ENCODE measurements at regions not wholly inside any gene's neighbourhood (a gene's known extent, or its start where the extent isn't known, plus 50 kb on each side); places are given as distances from the start of the nearest gene placed in this dataset.
A peak's percentile ranks its signal among the peaks of the same experiment; 100 is the strongest.
"Not testable (repeated sequence)": the region's sequence is repeated elsewhere in the genome, so short reads cannot be mapped to it uniquely, and the experiment has no call there.

- no peak for DNase-seq (ENCODE audit: low spot score)
Measured at GRCh38 chr11:97656356-97656755, 1266.5 kb downstream of the JRKL start.

GRCh38 chr11:97657852-97658251 lies 1268.0 kb downstream of the JRKL start:
- DNase-seq (ENCODE audit: low spot score) = no peak

- DNase-seq (ENCODE audit: low spot score) = no peak
Measured at GRCh38 chr11:97667057-97667456, 1277.2 kb downstream of the JRKL start.

GRCh38 chr11:97683733-97684132 lies 1293.9 kb downstream of the JRKL start:
- no peak for DNase-seq (ENCODE audit: low spot score)

- no peak for DNase-seq (ENCODE audit: low spot score)
Measured at GRCh38 chr11:97684486-97685439, 1295.0 kb downstream of the JRKL start.

- DNase-seq (ENCODE audit: low spot score) = no peak
Measured at GRCh38 chr11:97685695-97686094, 1295.9 kb downstream of the JRKL start.

- no peak for DNase-seq (ENCODE audit: low spot score)
Measured at GRCh38 chr11:97687111-97687510, 1297.3 kb downstream of the JRKL start.

GRCh38 chr11:97691061-97691460 lies 1301.2 kb downstream of the JRKL start:
- DNase-seq (ENCODE audit: low spot score) = no peak

GRCh38 chr11:97702951-97703350 lies 1313.1 kb downstream of the JRKL start:
- DNase-seq (ENCODE audit: low spot score) = no peak

- DNase-seq (ENCODE audit: low spot score) = no peak
Measured at GRCh38 chr11:97703851-97704250, 1314.0 kb downstream of the JRKL start.

GRCh38 chr11:97705441-97705840 lies 1315.3 kb upstream of the CNTN5 start:
- DNase-seq (ENCODE audit: low spot score) = not testable (repeated sequence)

- no peak for DNase-seq (ENCODE audit: low spot score)
Measured at GRCh38 chr11:97717922-97718321, 1302.8 kb upstream of the CNTN5 start.

GRCh38 chr11:97722065-97722464 lies 1298.7 kb upstream of the CNTN5 start:
- DNase-seq (ENCODE audit: low spot score) = peak; percentile 4

GRCh38 chr11:97722721-97723120 lies 1298.0 kb upstream of the CNTN5 start:
- DNase-seq (ENCODE audit: low spot score) = no peak

- DNase-seq (ENCODE audit: low spot score) = peak; percentile 92
Measured at GRCh38 chr11:97729546-97730272, 1291.0 kb upstream of the CNTN5 start.

GRCh38 chr11:97732011-97732632 lies 1288.6 kb upstream of the CNTN5 start:
- no peak for DNase-seq (ENCODE audit: low spot score)

- DNase-seq (ENCODE audit: low spot score) = no peak
Measured at GRCh38 chr11:97738751-97739150, 1282.0 kb upstream of the CNTN5 start.

- DNase-seq (ENCODE audit: low spot score) = peak; percentile 1
Measured at GRCh38 chr11:97739932-97740800, 1280.6 kb upstream of the CNTN5 start.

GRCh38 chr11:97740801-97741151 lies 1280.0 kb upstream of the CNTN5 start:
- no peak for DNase-seq (ENCODE audit: low spot score)

- no peak for DNase-seq (ENCODE audit: low spot score)
Measured at GRCh38 chr11:97742717-97743116, 1278.0 kb upstream of the CNTN5 start.

GRCh38 chr11:97743205-97743742 lies 1277.5 kb upstream of the CNTN5 start:
- no peak for DNase-seq (ENCODE audit: low spot score)

Data from umbilical cord (tissue), 1 donor.